Ascending aorta (tissue), 2 donors: ENCODE measurements at regions not wholly inside any gene's neighbourhood (a gene's known extent, or its start where the extent isn't known, plus 50 kb on each side); places are given as distances from the start of the nearest gene placed in this dataset.

Experiments used
- DNase-seq, 2 donors: peaks; one replicate each; pipeline ENCODE4 v3.0.0-alpha.2; 2019; ENCODE audit warnings: low spot score in 2 of 2
- H3K27ac ChIP-seq, 2 donors: fragments of 200-600 bp; sonication (generic); one replicate each; pipeline ENCODE4 v1.5.1; 2016 to 2017; ENCODE audit warnings: mild to moderate bottlenecking in 1 of 2
- H3K27me3 ChIP-seq: fragments of 200-600 bp; sonication (generic); one replicate; pipeline ENCODE4 v1.5.1; 2017
- H3K36me3 ChIP-seq, 2 donors: fragments of 200-600 bp; sonication (generic); one replicate each; pipeline ENCODE4 v1.5.1; 2016
- H3K4me1 ChIP-seq, 2 donors: fragments of 200-600 bp; sonication (generic); one replicate each; pipeline ENCODE4 v1.5.1; 2016 to 2017; ENCODE audit warnings: mild to moderate bottlenecking in 1 of 2
- H3K4me3 ChIP-seq, 2 donors: fragments of 200-600 bp; sonication (generic); one replicate each; pipeline ENCODE4 v1.5.1; 2016 to 2017; ENCODE audit warnings: mild to moderate bottlenecking in 1 of 2
- H3K9me3 ChIP-seq, 2 donors: fragments of 200-600 bp; sonication (generic); one replicate each; pipeline ENCODE4 v1.5.1; 2016
- CTCF ChIP-seq, 3 experiments: fragments of 200-600 bp in 2 of 3; fragments of 450-650 bp in 1 of 3; sonication (generic) in 2 of 3; IDR thresholded peaks; one replicate each; pipeline ENCODE4 v1.5.1; 2016 to 2019; ENCODE audit warnings: antibody characterized with exemption in 3 of 3, mild to moderate bottlenecking in 1 of 3, moderate library complexity in 1 of 3
- intact Hi-C: fragments of 100-400 bp; cut with DNase I; formaldehyde crosslinking; loops from one replicate; pipeline ENCODE4 v1.15.1; 2023

GRCh38 chr6:6863970-6864639 is 243.7 kb upstream of the RREB1 start:
- Histone ChIP-seq H3K4me3 (no peak overlapping the region), H3K9me3 (no peaks in the 10 kb centered on the region), H3K4me1 (no peaks in the 10 kb centered on the region), H3K27me3 (no peaks in the 10 kb centered on the region), H3K36me3 (no peaks in the 10 kb centered on the region), H3K27ac (no peak overlapping the region)
- DNase-seq = no peak
- TF ChIP-seq CTCF (IDR thresholded peaks at IDR 0.05) = no peak
- intact Hi-C loops = no loop called here

GRCh38 chr6:6865611-6866010 is 242.2 kb upstream of the RREB1 start:
- no peaks in the 10 kb centered on the region for H3K9me3 ChIP-seq
- no peak for DNase-seq
- H3K27me3 ChIP-seq = no peaks in the 10 kb centered on the region
- TF ChIP-seq CTCF (IDR thresholded peaks at IDR 0.05) = no peak
- no peak overlapping the region for H3K4me3 ChIP-seq
- no peak overlapping the region for H3K27ac ChIP-seq
- intact Hi-C loops = no loop called here
- H3K36me3 ChIP-seq = no peaks in the 10 kb centered on the region
- H3K4me1 ChIP-seq = no peaks in the 10 kb centered on the region

- no peak overlapping the region for H3K27ac ChIP-seq
- intact Hi-C loops = no loop called here
These were observed 240.9 kb upstream of the RREB1 start for GRCh38 chr6:6866656-6867403.

GRCh38 chr6:6867404-6867799 is 240.4 kb upstream of the RREB1 start:
- H3K4me3 ChIP-seq = no peak overlapping the region
- H3K9me3 ChIP-seq = no peaks in the 10 kb centered on the region
- no peaks in the 10 kb centered on the region for H3K27me3 ChIP-seq
- DNase-seq = no peak
- no peaks in the 10 kb centered on the region for H3K4me1 ChIP-seq
- no peaks in the 10 kb centered on the region for H3K36me3 ChIP-seq
- no peak overlapping the region for H3K27ac ChIP-seq
- no peak for TF ChIP-seq CTCF (IDR thresholded peaks at IDR 0.05)
- intact Hi-C loops = no loop called here

More at GRCh38 chr6:6866656-6867403, 240.9 kb upstream of the RREB1 start:
- Histone ChIP-seq H3K36me3 (no peaks in the 10 kb centered on the region), H3K27me3 (no peaks in the 10 kb centered on the region), H3K4me1 (no peaks in the 10 kb centered on the region), H3K9me3 (no peaks in the 10 kb centered on the region), H3K4me3 (no peak overlapping the region)
- no peak for TF ChIP-seq CTCF (IDR thresholded peaks at IDR 0.05)
- DNase-seq = no peak

- Histone ChIP-seq H3K4me3 (no peak overlapping the region), H3K4me1 (no peaks in the 10 kb centered on the region), H3K36me3 (no peaks in the 10 kb centered on the region), H3K9me3 (no peaks in the 10 kb centered on the region), H3K27me3 (no peaks in the 10 kb centered on the region), H3K27ac (no peak overlapping the region)
- DNase-seq = no peak
- no peak for TF ChIP-seq CTCF (IDR thresholded peaks at IDR 0.05)
- intact Hi-C loops = no loop called here
These were observed 238.7 kb upstream of the RREB1 start for GRCh38 chr6:6869094-6869493.
